ENCODE measurements at regions not wholly inside any gene's neighbourhood (a gene's known extent, or its start where the extent isn't known, plus 50 kb on each side); places are given as distances from the start of the nearest gene placed in this dataset.

DNA sequence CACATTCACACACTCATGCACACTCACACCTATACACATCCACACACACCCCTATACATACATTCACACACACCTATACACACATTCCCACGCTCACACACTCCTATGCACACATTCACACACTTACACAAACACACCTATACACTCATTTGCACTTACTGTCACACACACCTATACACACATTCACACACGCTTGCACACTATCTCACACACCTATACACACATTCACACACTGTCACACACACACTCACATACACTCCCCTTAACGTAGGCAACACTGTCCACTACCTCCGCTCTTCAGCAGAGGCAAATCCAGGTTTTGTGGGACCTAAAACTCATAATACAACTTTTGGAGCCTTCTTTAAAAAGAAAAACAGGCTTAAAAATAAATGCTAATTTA lies 487.7 kb upstream of the CDH4 start:
- intact Hi-C loops (cut with DNase I) = no loop called here
- TF ChIP-seq, protein P1, sequence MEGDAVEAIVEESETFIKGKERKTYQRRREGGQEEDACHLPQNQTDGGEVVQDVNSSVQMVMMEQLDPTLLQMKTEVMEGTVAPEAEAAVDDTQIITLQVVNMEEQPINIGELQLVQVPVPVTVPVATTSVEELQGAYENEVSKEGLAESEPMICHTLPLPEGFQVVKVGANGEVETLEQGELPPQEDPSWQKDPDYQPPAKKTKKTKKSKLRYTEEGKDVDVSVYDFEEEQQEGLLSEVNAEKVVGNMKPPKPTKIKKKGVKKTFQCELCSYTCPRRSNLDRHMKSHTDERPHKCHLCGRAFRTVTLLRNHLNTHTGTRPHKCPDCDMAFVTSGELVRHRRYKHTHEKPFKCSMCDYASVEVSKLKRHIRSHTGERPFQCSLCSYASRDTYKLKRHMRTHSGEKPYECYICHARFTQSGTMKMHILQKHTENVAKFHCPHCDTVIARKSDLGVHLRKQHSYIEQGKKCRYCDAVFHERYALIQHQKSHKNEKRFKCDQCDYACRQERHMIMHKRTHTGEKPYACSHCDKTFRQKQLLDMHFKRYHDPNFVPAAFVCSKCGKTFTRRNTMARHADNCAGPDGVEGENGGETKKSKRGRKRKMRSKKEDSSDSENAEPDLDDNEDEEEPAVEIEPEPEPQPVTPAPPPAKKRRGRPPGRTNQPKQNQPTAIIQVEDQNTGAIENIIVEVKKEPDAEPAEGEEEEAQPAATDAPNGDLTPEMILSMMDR (IDR thresholded peaks at IDR 0.05) = no peak
- WGBS, 3 donors = 70 to 96% (median 94%) methylated on average over 4 of the region's 4 CpGs
- Histone ChIP-seq H3K4me1 (no peaks in the 10 kb centered on the region), H3K27me3 (ENCODE audit: insufficient read depth in 3 of 3, low read length in 2 of 3) (peaks cover 0 to 2% (median 0%) of the 10 kb centered on the region in 3 donors), H3K27ac (no peak overlapping the region), H3K9me3 (no peaks in the 10 kb centered on the region), H3K4me3 (no peak overlapping the region), H3K36me3 (ENCODE audit: insufficient read depth in 1 of 2, low read depth in 1 of 2) (no peaks in the 10 kb centered on the region)
- ATAC-seq (no peak), DNase-seq (no peak)

DNA sequence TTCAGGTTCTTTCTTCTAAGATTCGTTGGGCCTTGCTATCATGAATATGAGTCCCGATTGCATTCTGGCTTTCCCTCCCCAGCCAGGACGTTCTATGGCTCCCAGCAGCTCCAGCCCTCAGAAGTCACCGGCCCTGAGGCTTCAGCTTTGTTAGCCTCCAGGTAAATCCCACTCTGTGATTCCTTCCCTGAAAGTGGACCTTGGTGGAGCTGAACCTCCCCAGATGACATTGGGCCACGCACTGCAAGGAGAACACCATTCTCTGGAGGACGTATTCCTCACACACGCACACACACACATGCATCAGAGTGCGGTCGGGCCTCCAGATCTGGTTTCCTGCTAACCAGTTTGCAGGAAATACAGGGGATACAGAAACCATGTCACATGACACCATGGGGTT lies 487.3 kb upstream of the CDH4 start:
- Histone ChIP-seq H3K27ac (no peak overlapping the region), H3K27me3 (ENCODE audit: insufficient read depth in 3 of 3, low read length in 2 of 3) (peaks cover 0 to 2% (median 0%) of the 10 kb centered on the region in 3 donors), H3K4me1 (no peaks in the 10 kb centered on the region), H3K36me3 (ENCODE audit: insufficient read depth in 1 of 2, low read depth in 1 of 2) (no peaks in the 10 kb centered on the region), H3K4me3 (no peak overlapping the region), H3K9me3 (no peaks in the 10 kb centered on the region)
- ATAC-seq = no peak
- intact Hi-C loops (cut with DNase I) = no loop called here
- TF ChIP-seq, protein P1 (IDR thresholded peaks at IDR 0.05) = no peak
- no peak for DNase-seq
- WGBS, 3 donors = 71 to 79% (median 76%) methylated on average over 9 of the region's 9 CpGs

DNA sequence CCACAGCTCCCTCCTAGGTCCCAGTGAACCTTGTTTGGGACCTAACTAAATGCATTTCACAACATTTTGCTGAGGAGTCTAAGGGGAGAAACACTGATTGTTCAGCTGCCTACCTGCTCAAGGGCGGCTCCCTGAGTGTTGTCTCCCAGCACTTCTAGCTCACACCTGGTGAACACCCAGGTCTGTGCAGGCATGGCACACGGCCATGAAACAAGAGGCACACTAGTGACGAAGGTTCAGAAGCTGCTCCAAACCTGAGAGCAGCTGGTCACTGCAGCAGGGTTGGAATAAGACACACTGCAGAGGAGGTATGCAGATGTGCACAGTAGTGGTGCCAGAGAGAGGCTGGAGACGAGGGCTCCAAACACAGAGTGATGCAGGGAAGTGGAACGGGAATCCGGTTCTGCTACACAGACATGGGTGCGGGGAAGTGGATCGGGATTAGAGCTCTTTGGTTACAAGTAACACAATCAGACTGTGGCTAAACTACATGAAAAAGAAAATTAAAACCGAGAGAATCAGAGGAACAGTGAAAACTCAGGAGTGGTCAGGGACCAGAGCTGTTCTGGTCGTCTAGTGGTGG lies 486.1 kb upstream of the CDH4 start:
- no peaks in the 10 kb centered on the region for H3K4me1 ChIP-seq
- no peaks in the 10 kb centered on the region for H3K36me3 ChIP-seq (ENCODE audit: insufficient read depth in 1 of 2, low read depth in 1 of 2)
- no peak overlapping the region for H3K27ac ChIP-seq
- H3K27me3 ChIP-seq (ENCODE audit: insufficient read depth in 3 of 3, low read length in 2 of 3) = peaks cover 0 to 2% (median 0%) of the 10 kb centered on the region in 3 donors
- H3K9me3 ChIP-seq = no peaks in the 10 kb centered on the region
- ATAC-seq = no peak
- TF ChIP-seq, protein P1 (IDR thresholded peaks at IDR 0.05) = no peak
- 40 to 55% (median 42%) methylated on average over 10 of the region's 10 CpGs for WGBS, 3 donors
- intact Hi-C loops (cut with DNase I) = no loop called here
- DNase-seq = no peak
- H3K4me3 ChIP-seq = no peak overlapping the region

DNA sequence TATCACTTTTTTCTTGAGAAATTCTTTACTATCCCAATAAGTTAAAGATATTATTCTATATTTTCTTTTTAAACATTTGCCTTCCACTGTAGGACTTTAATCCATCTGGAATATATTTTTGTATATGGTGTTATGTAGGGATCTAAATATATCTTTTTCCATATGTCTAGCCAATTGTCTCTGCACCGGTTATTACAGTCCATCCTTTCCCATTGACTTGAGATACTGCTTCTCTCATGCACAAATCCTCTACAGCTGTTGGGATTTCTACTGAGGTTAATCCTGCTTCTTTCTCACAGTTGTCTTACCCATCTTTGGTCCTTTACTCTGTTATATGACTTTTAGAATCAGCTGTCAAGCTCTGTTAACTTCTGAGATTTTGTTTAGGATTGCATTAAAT lies 483.8 kb upstream of the CDH4 start:
- Histone ChIP-seq H3K9me3 (no peaks in the 10 kb centered on the region), H3K4me1 (no peaks in the 10 kb centered on the region), H3K36me3 (ENCODE audit: insufficient read depth in 1 of 2, low read depth in 1 of 2) (no peaks in the 10 kb centered on the region), H3K27me3 (ENCODE audit: insufficient read depth in 3 of 3, low read length in 2 of 3) (peaks cover 0 to 2% (median 0%) of the 10 kb centered on the region in 3 donors), H3K4me3 (no peak overlapping the region), H3K27ac (no peak overlapping the region)
- TF ChIP-seq, protein P1 (IDR thresholded peaks at IDR 0.05) = no peak
- WGBS, 3 donors = 22 to 36% (median 24%) methylated on average over 1 of the region's 1 CpG
- no peak for ATAC-seq
- DNase-seq = no peak
- intact Hi-C loops (cut with DNase I) = no loop called here
